Upper lobe of left lung (tissue), 4 donors: ENCODE measurements at regions not wholly inside any gene's neighbourhood (a gene's known extent, or its start where the extent isn't known, plus 50 kb on each side); places are given as distances from the start of the nearest gene placed in this dataset.

Source experiments
- POLR2A ChIP-seq, 4 donors: fragments of 450-650 bp; IDR thresholded peaks; one replicate each; pipeline ENCODE4 v1.5.1; 2016 to 2017; ENCODE audit warnings: antibody characterized with exemption in 4 of 4, mild to moderate bottlenecking in 2 of 4
- TF ChIP-seq, protein P1 (sequence below), 6 experiments: fragments of 450-650 bp in 4 of 6; fragments of 200-600 bp in 2 of 6; sonication (generic) in 2 of 6; IDR thresholded peaks; one replicate each; pipeline ENCODE4 v1.5.1; 2016 to 2019; ENCODE audit warnings: antibody characterized with exemption in 6 of 6

DNA sequence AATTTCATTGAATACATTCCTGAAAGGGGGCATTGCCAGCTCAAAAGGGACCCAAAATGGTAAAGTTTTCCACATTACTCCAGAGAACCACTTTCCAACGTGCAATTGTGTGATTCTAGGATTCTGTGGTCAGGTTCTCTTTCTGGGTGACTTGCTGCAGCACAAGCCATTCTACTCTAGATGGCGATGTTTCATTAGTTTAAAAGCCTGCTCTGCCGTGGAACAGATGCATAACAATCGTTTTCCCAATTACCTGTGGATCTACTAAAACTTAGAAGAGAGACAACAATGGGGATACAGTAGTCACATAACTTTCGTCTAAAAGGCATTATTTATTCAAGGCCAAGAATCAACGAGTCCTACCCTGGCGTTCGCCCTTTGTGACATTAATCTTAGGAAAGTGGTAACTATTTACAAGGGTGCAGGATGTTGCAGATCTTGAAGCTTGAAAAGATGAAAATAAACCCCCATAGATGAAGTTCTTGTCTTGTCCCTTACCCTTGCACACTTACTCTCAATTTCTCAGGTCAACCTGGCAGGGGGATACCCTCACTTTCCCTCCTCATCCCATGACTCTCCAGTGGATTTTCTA lies 400.9 kb downstream of the SNAPC1 start:
- TF ChIP-seq, protein P1, sequence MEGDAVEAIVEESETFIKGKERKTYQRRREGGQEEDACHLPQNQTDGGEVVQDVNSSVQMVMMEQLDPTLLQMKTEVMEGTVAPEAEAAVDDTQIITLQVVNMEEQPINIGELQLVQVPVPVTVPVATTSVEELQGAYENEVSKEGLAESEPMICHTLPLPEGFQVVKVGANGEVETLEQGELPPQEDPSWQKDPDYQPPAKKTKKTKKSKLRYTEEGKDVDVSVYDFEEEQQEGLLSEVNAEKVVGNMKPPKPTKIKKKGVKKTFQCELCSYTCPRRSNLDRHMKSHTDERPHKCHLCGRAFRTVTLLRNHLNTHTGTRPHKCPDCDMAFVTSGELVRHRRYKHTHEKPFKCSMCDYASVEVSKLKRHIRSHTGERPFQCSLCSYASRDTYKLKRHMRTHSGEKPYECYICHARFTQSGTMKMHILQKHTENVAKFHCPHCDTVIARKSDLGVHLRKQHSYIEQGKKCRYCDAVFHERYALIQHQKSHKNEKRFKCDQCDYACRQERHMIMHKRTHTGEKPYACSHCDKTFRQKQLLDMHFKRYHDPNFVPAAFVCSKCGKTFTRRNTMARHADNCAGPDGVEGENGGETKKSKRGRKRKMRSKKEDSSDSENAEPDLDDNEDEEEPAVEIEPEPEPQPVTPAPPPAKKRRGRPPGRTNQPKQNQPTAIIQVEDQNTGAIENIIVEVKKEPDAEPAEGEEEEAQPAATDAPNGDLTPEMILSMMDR (IDR thresholded peaks at IDR 0.05): peak; percentile 10 to 62 (median 44)
- no peak for TF ChIP-seq POLR2A (IDR thresholded peaks at IDR 0.05)
